ENCODE measurements at regions not wholly inside any gene's neighbourhood (a gene's known extent, or its start where the extent isn't known, plus 50 kb on each side); places are given as distances from the start of the nearest gene placed in this dataset.

- TF ChIP-seq POLR2A (IDR thresholded peaks at IDR 0.05) = no peak
- TF ChIP-seq, protein P1, sequence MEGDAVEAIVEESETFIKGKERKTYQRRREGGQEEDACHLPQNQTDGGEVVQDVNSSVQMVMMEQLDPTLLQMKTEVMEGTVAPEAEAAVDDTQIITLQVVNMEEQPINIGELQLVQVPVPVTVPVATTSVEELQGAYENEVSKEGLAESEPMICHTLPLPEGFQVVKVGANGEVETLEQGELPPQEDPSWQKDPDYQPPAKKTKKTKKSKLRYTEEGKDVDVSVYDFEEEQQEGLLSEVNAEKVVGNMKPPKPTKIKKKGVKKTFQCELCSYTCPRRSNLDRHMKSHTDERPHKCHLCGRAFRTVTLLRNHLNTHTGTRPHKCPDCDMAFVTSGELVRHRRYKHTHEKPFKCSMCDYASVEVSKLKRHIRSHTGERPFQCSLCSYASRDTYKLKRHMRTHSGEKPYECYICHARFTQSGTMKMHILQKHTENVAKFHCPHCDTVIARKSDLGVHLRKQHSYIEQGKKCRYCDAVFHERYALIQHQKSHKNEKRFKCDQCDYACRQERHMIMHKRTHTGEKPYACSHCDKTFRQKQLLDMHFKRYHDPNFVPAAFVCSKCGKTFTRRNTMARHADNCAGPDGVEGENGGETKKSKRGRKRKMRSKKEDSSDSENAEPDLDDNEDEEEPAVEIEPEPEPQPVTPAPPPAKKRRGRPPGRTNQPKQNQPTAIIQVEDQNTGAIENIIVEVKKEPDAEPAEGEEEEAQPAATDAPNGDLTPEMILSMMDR (IDR thresholded peaks at IDR 0.05) = no peak
- TF ChIP-seq POLR2AphosphoS5 (IDR thresholded peaks at IDR 0.05) = no peak
Measured at GRCh38 chr6:85362652-85363310, 87.1 kb upstream of the NT5E start.

All from sigmoid colon (tissue), 4 donors.